Activated naive CD4-positive, alpha-beta T cell treated with anti-CD3 and anti-CD28 coated beads for 36 hours (primary cell): ENCODE measurements at regions not wholly inside any gene's neighbourhood (a gene's known extent, or its start where the extent isn't known, plus 50 kb on each side); places are given as distances from the start of the nearest gene placed in this dataset.
A peak's percentile ranks its signal among the peaks of the same experiment; 100 is the strongest.

ENCODE experiments used
- CTCF ChIA-PET: fragments of 350-600 bp; sonication (Branson Sonifier 250); formaldehyde crosslinking; loops from one replicate; lab custom pipeline; 2021; ENCODE audit warnings: antibody characterized with exemption; lab: Charles Lee
- DNase-seq: peaks from one replicate; pipeline ENCODE4 v3.0.0-alpha.2; 2020
- H3K27ac Mint-ChIP-seq: one replicate; pipeline ENCODE4 v1.8.0; 2021; ENCODE audit warnings: mild to moderate bottlenecking, mixed read lengths
- H3K27me3 Mint-ChIP-seq: one replicate; pipeline ENCODE4 v1.8.0; 2021; ENCODE audit warnings: low read depth, mixed read lengths
- H3K36me3 Mint-ChIP-seq: one replicate; pipeline ENCODE4 v1.8.0; 2021; ENCODE audit warnings: low read depth, mixed read lengths
- H3K4me1 Mint-ChIP-seq: one replicate; pipeline ENCODE4 v1.8.0; 2021; ENCODE audit warnings: low read depth, mixed read lengths
- H3K4me3 Mint-ChIP-seq: one replicate; pipeline ENCODE4 v1.8.0; 2021; ENCODE audit warnings: mild to moderate bottlenecking, moderate library complexity, mixed read lengths
- H3K9me3 Mint-ChIP-seq: one replicate; pipeline ENCODE4 v1.8.0; 2021; ENCODE audit warnings: mixed read lengths
- intact Hi-C: fragments of 100-400 bp; cut with micrococcal nuclease; formaldehyde crosslinking; loops from one replicate; pipeline ENCODE4 v1.15.1; 2023

- Mint-ChIP-seq H3K9me3 (no peaks in the 10 kb centered on the region), H3K4me3 (no peak overlapping the region), H3K4me1 (no peaks in the 10 kb centered on the region), H3K36me3 (no peaks in the 10 kb centered on the region), H3K27ac (no peak overlapping the region), H3K27me3 (peaks cover 9% of the 10 kb centered on the region)
- DNase-seq = no peak
- intact Hi-C loops = no loop called here
- CTCF ChIA-PET = no interaction called here
Measured at GRCh38 chr11:114758627-114759026, 80.3 kb downstream of the NXPE2 start.

- intact Hi-C loops = loop anchor here (2.0 kb wide), 1 partner anchor 422 kb away; no protein-coding TSS in a partner anchor
- H3K4me1 Mint-ChIP-seq = no peaks in the 10 kb centered on the region
- DNase-seq = peak; percentile 42
- no peaks in the 10 kb centered on the region for H3K9me3 Mint-ChIP-seq
- CTCF ChIA-PET = no interaction called here
- no peak overlapping the region for H3K27ac Mint-ChIP-seq
- H3K36me3 Mint-ChIP-seq = no peaks in the 10 kb centered on the region
- H3K27me3 Mint-ChIP-seq = peaks cover 28% of the 10 kb centered on the region
- no peak overlapping the region for H3K4me3 Mint-ChIP-seq
Measured at GRCh38 chr11:114762408-114762807, 84.1 kb downstream of the NXPE2 start.

DNA sequence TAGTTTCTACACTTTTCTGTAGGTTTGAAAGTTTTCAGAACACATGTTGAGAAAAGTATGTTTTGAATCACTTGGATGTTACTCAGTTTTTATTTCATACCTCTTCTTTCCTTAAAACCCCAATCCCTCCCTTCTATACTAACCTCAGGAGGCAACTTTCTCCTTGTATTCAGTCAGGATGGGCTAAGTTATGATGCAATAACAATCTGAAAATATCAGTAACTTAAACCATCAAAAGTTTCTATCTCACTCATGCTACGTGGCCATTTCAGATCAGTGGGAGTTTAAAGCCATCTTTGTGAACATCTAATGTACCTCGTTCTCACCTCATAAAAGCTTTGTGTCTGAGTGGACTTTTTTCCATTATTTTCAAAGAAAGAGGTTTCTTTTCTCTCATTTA lies 86.2 kb downstream of the NXPE2 start:
- CTCF ChIA-PET = no interaction called here
- Mint-ChIP-seq H3K4me1 (no peaks in the 10 kb centered on the region), H3K27me3 (peaks cover 31% of the 10 kb centered on the region), H3K27ac (no peak overlapping the region), H3K36me3 (no peaks in the 10 kb centered on the region), H3K4me3 (no peak overlapping the region), H3K9me3 (no peaks in the 10 kb centered on the region)
- intact Hi-C loops = no loop called here
- DNase-seq = no peak

DNA sequence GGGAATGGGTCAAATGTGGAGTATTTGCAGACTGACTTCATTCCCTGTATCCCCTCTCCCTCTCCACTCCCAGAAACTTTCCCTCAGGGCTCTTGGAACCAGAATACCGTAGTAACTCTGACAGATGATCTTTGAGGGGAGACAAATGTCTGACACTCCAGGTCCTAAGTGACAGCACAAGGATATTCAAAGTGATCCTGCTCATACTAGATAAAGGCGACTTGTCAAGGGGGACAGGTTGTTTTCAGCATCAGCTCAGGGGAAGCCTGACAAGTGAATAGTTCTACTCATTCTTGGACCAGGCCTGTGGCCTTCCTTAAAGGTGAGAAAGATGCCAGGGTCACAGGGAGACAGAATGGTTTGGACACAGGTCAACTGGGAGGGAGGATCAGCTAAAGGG lies 92.8 kb downstream of the NXPE2 start:
- no peak overlapping the region for H3K4me3 Mint-ChIP-seq
- intact Hi-C loops = loop anchor here (10.0 kb wide), 1 partner anchor 1504 kb away; no protein-coding TSS in a partner anchor
- no peak for DNase-seq
- H3K4me1 Mint-ChIP-seq = no peaks in the 10 kb centered on the region
- CTCF ChIA-PET = no interaction called here
- H3K9me3 Mint-ChIP-seq = no peaks in the 10 kb centered on the region
- no peaks in the 10 kb centered on the region for H3K36me3 Mint-ChIP-seq
- H3K27me3 Mint-ChIP-seq = peaks cover 29% of the 10 kb centered on the region
- no peak overlapping the region for H3K27ac Mint-ChIP-seq

GRCh38 chr11:114773541-114774338 lies 95.4 kb downstream of the NXPE2 start:
- no peak overlapping the region for H3K27ac Mint-ChIP-seq
- intact Hi-C loops = loop anchor here (10.0 kb wide), 1 partner anchor 1501 kb away; no protein-coding TSS in a partner anchor
- no peaks in the 10 kb centered on the region for H3K4me1 Mint-ChIP-seq
- H3K9me3 Mint-ChIP-seq = no peaks in the 10 kb centered on the region
- CTCF ChIA-PET = interaction anchor here (1.6 kb wide), 1 partner anchor 10 kb away, joined by 4 read pairs; no protein-coding TSS in a partner anchor
- no peaks in the 10 kb centered on the region for H3K36me3 Mint-ChIP-seq
- no peak overlapping the region for H3K4me3 Mint-ChIP-seq
- no peak for DNase-seq
- H3K27me3 Mint-ChIP-seq = peaks cover 23% of the 10 kb centered on the region

- intact Hi-C loops = loop anchor here (10.0 kb wide), 1 partner anchor 1500 kb away; no protein-coding TSS in a partner anchor
- H3K27ac Mint-ChIP-seq = no peak overlapping the region
- H3K4me3 Mint-ChIP-seq = no peak overlapping the region
- H3K9me3 Mint-ChIP-seq = no peaks in the 10 kb centered on the region
- peak; percentile 40 for DNase-seq
- no peaks in the 10 kb centered on the region for H3K4me1 Mint-ChIP-seq
- H3K27me3 Mint-ChIP-seq = peaks cover 20% of the 10 kb centered on the region
- CTCF ChIA-PET = interaction anchor here (0.6 to 1.6 kb wide), 2 partner anchors 9 to 399 kb away, joined by 4 read pairs; no protein-coding TSS in a partner anchor
- no peaks in the 10 kb centered on the region for H3K36me3 Mint-ChIP-seq
Measured at GRCh38 chr11:114774599-114775361, 96.5 kb downstream of the NXPE2 start.

- H3K36me3 Mint-ChIP-seq = no peaks in the 10 kb centered on the region
- intact Hi-C loops = loop anchor here (10.0 kb wide), 1 partner anchor 1499 kb away; no protein-coding TSS in a partner anchor
Measured at GRCh38 chr11:114775875-114776621, 97.7 kb downstream of the NXPE2 start.

DNA sequence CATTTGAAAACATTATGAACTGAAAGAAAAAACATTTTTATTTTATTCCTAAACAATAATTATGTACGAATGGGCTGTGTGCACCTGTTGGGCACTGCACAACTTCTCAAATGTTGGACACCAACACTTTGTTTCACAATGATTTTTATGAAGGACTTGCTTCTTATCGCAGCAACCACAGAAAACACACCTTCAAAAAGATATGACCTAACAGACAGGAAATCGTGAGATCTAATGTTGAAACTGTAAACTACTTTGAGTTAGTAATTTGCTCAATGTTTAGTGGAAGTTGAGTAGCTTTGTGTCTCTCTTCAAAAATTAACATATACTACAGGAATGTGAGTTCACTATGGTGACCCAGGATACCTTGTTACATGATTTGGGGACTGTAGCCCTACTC lies 98.6 kb downstream of the NXPE2 start:
- CTCF ChIA-PET = no interaction called here
- intact Hi-C loops = loop anchor here (10.0 kb wide), 1 partner anchor 1498 kb away; no protein-coding TSS in a partner anchor
- Mint-ChIP-seq H3K4me1 (no peaks in the 10 kb centered on the region), H3K4me3 (no peak overlapping the region), H3K27ac (no peak overlapping the region), H3K27me3 (peaks cover 20% of the 10 kb centered on the region), H3K9me3 (no peaks in the 10 kb centered on the region), H3K36me3 (no peaks in the 10 kb centered on the region)
- no peak for DNase-seq

More at GRCh38 chr11:114775875-114776621, 97.7 kb downstream of the NXPE2 start:
- DNase-seq = no peak
- Mint-ChIP-seq H3K4me1 (no peaks in the 10 kb centered on the region), H3K4me3 (no peak overlapping the region), H3K9me3 (no peaks in the 10 kb centered on the region), H3K27ac (no peak overlapping the region), H3K27me3 (peaks cover 20% of the 10 kb centered on the region)
- CTCF ChIA-PET = interaction anchor here (0.6 kb wide), 2 partner anchors 847 to 1816 kb away, joined by 3 to 5 read pairs; no protein-coding TSS in a partner anchor

GRCh38 chr11:114779189-114779588 lies 100.9 kb downstream of the NXPE2 start:
- Mint-ChIP-seq H3K4me3 (no peak overlapping the region), H3K9me3 (no peaks in the 10 kb centered on the region), H3K36me3 (no peaks in the 10 kb centered on the region), H3K4me1 (no peaks in the 10 kb centered on the region), H3K27me3 (peaks cover 8% of the 10 kb centered on the region), H3K27ac (no peak overlapping the region)
- DNase-seq = no peak
- intact Hi-C loops = loop anchor here (10.0 kb wide), 1 partner anchor 1496 kb away; no protein-coding TSS in a partner anchor
- CTCF ChIA-PET = no interaction called here

DNA sequence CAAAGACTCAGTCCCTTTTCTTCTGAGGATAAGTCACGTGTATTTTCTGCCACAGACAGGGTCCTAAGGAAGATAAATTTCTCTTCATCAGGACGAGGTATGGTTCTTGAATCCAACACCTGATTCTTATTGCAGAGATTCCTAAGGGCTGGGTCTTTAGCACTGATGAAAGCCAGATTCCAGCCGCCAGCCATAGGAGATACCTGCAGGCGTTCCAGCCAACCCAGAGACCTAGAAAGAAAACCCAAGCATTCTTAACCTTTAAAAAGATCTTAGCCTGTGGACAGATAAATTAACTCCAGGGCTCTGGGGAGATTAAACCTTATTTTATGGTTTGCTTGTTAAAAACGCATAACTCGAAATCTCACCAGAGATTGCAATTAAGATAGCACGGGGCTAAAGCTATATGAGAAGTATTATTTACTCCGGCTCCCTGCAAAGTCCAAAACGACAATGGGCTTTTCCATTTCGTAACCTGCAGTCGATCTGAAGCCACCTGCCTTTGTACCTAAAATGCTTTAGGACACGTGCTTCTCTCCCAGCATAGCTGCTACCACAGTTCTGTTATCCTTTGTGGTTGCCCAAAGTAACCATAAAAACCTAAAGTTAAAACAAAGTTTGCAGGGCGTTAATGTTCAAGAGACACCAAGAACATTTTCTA lies 104.5 kb downstream of the NXPE2 start:
- Mint-ChIP-seq H3K4me3 (no peak overlapping the region), H3K9me3 (no peaks in the 10 kb centered on the region), H3K27ac (no peak overlapping the region), H3K4me1 (no peaks in the 10 kb centered on the region), H3K27me3 (peaks cover 5% of the 10 kb centered on the region), H3K36me3 (no peaks in the 10 kb centered on the region)
- intact Hi-C loops = no loop called here
- DNase-seq = no peak
- CTCF ChIA-PET = interaction anchor here (1.6 kb wide), 1 partner anchor 8 kb away, joined by 4 read pairs; no protein-coding TSS in a partner anchor

DNA sequence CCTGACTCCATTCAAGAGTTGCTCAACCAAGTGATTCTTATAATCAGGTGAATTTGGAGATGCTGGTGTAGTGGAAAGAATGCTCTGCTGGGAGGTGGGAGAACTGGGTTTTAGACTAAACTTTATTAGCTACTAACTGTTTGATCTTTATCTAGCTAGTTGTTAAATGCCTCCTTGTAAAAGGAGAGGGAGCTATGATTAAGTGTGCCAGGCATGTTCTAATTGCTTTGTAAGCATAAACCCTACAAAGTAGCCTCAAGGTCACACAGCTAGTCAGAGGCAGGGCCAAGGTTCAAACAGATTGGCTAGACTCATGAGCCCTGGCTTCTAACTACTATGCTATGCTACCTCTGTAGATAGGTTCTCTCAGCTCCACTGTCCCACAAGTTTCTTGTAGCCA lies 105.5 kb downstream of the NXPE2 start:
- CTCF ChIA-PET = interaction anchor here (1.6 kb wide), 1 partner anchor 9 kb away, joined by 4 read pairs; no protein-coding TSS in a partner anchor
- H3K4me3 Mint-ChIP-seq = no peak overlapping the region

More for the DNA sequence above, 105.5 kb downstream of the NXPE2 start:
- no peak overlapping the region for H3K27ac Mint-ChIP-seq
- peaks cover 3% of the 10 kb centered on the region for H3K27me3 Mint-ChIP-seq
- no peaks in the 10 kb centered on the region for H3K9me3 Mint-ChIP-seq
- intact Hi-C loops = no loop called here
- DNase-seq = no peak
- no peaks in the 10 kb centered on the region for H3K4me1 Mint-ChIP-seq
- no peaks in the 10 kb centered on the region for H3K36me3 Mint-ChIP-seq
